ENCODE measurements at regions not wholly inside any gene's neighbourhood (a gene's known extent, or its start where the extent isn't known, plus 50 kb on each side); places are given as distances from the start of the nearest gene placed in this dataset.

- TF ChIP-seq, protein P1, sequence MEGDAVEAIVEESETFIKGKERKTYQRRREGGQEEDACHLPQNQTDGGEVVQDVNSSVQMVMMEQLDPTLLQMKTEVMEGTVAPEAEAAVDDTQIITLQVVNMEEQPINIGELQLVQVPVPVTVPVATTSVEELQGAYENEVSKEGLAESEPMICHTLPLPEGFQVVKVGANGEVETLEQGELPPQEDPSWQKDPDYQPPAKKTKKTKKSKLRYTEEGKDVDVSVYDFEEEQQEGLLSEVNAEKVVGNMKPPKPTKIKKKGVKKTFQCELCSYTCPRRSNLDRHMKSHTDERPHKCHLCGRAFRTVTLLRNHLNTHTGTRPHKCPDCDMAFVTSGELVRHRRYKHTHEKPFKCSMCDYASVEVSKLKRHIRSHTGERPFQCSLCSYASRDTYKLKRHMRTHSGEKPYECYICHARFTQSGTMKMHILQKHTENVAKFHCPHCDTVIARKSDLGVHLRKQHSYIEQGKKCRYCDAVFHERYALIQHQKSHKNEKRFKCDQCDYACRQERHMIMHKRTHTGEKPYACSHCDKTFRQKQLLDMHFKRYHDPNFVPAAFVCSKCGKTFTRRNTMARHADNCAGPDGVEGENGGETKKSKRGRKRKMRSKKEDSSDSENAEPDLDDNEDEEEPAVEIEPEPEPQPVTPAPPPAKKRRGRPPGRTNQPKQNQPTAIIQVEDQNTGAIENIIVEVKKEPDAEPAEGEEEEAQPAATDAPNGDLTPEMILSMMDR (IDR thresholded peaks at IDR 0.05), result no peak
- no peak for TF ChIP-seq POLR2A (IDR thresholded peaks at IDR 0.05)
- 75 to 78% methylated on average over 6 of the region's 6 CpGs for WGBS, 2 donors
- Histone ChIP-seq H3K27me3 (no peaks in the 10 kb centered on the region), H3K27ac (no peak overlapping the region), H3K4me1 (no peaks in the 10 kb centered on the region), H3K9me3 (no peaks in the 10 kb centered on the region), H3K36me3 (no peaks in the 10 kb centered on the region), H3K4me3 (replicated peaks in 1 of 3) (no peak overlapping the region)
- DNase-seq, result no peak
- intact Hi-C loops (cut with DNase I), result no loop called here
These were observed 1039.8 kb upstream of the SEMA6D start for GRCh38 chr15:46677491-46677890.

DNA sequence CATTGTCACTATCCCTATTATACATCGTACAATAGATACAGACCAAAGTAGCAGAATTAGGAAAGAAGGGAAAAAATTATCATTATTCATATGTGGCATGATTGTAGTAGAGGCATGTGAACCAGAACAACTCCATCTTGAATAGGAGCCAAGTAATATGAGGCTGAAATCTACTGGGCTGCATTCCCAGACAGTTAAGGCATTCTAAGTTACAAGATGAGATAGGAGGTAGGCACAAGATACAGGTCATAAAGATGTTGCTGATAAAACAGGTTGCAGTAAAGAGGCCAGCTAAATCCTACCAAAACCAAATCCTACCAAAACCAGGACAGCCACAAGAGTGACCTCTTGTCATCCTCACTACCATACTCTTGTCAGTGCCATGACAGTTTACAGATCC, 1035.4 kb upstream of the SEMA6D start:
- H3K36me3 ChIP-seq, result no peaks in the 10 kb centered on the region
- no peak overlapping the region for H3K4me3 ChIP-seq (replicated peaks in 1 of 3)
- no peak overlapping the region for H3K27ac ChIP-seq
- no peak for DNase-seq
- 77 to 88% methylated on average over 1 of the region's 1 CpG for WGBS, 2 donors
- no peak for TF ChIP-seq POLR2A (IDR thresholded peaks at IDR 0.05)
- TF ChIP-seq, protein P1 (IDR thresholded peaks at IDR 0.05), result no peak
- intact Hi-C loops (cut with DNase I), result no loop called here
- no peaks in the 10 kb centered on the region for H3K4me1 ChIP-seq
- H3K27me3 ChIP-seq, result no peaks in the 10 kb centered on the region
- no peaks in the 10 kb centered on the region for H3K9me3 ChIP-seq

- Histone ChIP-seq H3K4me1 (no peaks in the 10 kb centered on the region), H3K4me3 (replicated peaks in 1 of 3) (no peak overlapping the region), H3K36me3 (no peaks in the 10 kb centered on the region), H3K9me3 (no peaks in the 10 kb centered on the region), H3K27ac (no peak overlapping the region), H3K27me3 (no peaks in the 10 kb centered on the region)
- intact Hi-C loops (cut with DNase I), result no loop called here
- no peak for DNase-seq
- WGBS, 2 donors, result 70 to 72% methylated on average over 5 of the region's 5 CpGs
- TF ChIP-seq POLR2A (IDR thresholded peaks at IDR 0.05), result no peak
- TF ChIP-seq, protein P1 (IDR thresholded peaks at IDR 0.05), result no peak
These were observed 1034.1 kb upstream of the SEMA6D start for GRCh38 chr15:46682969-46683791.

DNA sequence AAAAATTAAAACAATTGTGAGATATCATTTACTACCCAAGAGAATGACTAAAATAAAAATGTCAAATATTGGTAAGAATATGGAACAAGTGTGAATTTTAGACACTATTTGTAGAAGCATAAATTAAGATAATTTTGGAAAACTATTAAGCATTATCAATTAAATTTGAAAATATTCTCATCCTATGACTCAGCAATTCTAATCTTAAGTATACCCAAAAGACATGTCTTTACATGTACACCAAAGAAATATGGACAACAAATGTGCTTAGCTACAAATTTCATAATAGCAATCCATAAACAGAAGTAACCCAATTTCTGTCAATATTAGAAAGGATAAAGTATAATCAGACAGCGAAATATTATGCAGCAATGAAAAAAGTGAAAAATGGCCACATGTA, 1032.2 kb upstream of the SEMA6D start:
- intact Hi-C loops (cut with DNase I), result no loop called here
- DNase-seq, result no peak
- TF ChIP-seq, protein P1 (IDR thresholded peaks at IDR 0.05), result no peak
- TF ChIP-seq POLR2A (IDR thresholded peaks at IDR 0.05), result no peak
- Histone ChIP-seq H3K9me3 (no peaks in the 10 kb centered on the region), H3K4me3 (replicated peaks in 1 of 3) (no peak overlapping the region), H3K36me3 (no peaks in the 10 kb centered on the region), H3K27ac (no peak overlapping the region), H3K4me1 (no peaks in the 10 kb centered on the region), H3K27me3 (no peaks in the 10 kb centered on the region)
- 34 to 39% methylated on average over 1 of the region's 1 CpG for WGBS, 2 donors

- no peaks in the 10 kb centered on the region for H3K27me3 ChIP-seq
- H3K27ac ChIP-seq, result no peak overlapping the region
- DNase-seq, result no peak
- no peak for TF ChIP-seq POLR2A (IDR thresholded peaks at IDR 0.05)
- TF ChIP-seq, protein P1 (IDR thresholded peaks at IDR 0.05), result no peak
- H3K36me3 ChIP-seq, result no peaks in the 10 kb centered on the region
- no peaks in the 10 kb centered on the region for H3K4me1 ChIP-seq
- WGBS, 2 donors, result 88 to 94% methylated on average over 1 of the region's 1 CpG
- H3K9me3 ChIP-seq, result no peaks in the 10 kb centered on the region
- no peak overlapping the region for H3K4me3 ChIP-seq (replicated peaks in 1 of 3)
- intact Hi-C loops (cut with DNase I), result no loop called here
These were observed 1031.6 kb upstream of the SEMA6D start for GRCh38 chr15:46685681-46686080.

All from thyroid gland (tissue), 4 donors.